ENCODE measurements at regions not wholly inside any gene's neighbourhood (a gene's known extent, or its start where the extent isn't known, plus 50 kb on each side); places are given as distances from the start of the nearest gene placed in this dataset.

DNA sequence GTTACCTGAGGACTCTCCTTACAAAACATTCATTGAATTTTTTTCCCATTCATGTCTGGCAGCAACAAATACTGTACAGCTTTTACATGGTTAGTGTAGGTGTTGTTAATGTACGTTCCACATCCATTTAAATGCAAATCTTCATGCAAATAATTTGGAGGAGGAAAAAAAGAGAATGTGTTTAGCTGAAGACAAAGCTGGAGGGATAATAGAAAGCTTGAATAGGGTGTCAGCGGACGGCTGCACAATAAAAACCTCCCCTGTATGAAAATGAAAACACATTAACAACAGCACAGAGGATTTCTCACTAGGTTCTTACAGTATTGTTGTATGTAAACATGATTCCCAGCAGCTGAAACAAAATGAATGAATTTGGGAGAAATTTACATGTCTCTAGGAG, 231.5 kb downstream of the ZNF608 start:
- no peak for TF ChIP-seq EZH2phosphoT487 (IDR thresholded peaks at IDR 0.05; ENCODE audit: insufficient read depth, low read depth)
- no peak for TF ChIP-seq EZH2 (IDR thresholded peaks at IDR 0.05; ENCODE audit: insufficient read depth, poor library complexity, severe bottlenecking)
